ENCODE measurements at regions not wholly inside any gene's neighbourhood (a gene's known extent, or its start where the extent isn't known, plus 50 kb on each side); places are given as distances from the start of the nearest gene placed in this dataset.

DNA sequence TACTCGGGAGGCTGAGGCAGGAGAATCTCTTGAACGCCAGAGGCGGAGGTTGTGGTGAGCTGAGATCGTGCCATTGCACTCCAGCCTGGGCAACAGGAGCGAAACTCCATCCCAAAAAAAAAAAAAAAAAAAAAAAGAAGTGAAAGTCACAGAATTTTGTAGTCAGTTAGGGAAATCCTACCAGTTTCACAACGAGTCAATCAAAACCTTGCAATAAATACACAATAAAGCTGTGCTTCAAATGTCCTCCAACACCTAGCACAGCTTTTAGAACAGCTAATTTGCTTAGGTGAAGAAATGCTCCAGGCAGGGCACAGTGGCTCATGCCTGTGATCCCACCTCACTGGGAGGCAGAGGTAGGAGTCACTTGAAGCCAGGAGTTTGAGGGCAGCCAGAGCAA is 112.8 kb upstream of the ATF7IP start:
- DNase-seq (ENCODE audit: low read depth, low spot score), result no peak

DNA sequence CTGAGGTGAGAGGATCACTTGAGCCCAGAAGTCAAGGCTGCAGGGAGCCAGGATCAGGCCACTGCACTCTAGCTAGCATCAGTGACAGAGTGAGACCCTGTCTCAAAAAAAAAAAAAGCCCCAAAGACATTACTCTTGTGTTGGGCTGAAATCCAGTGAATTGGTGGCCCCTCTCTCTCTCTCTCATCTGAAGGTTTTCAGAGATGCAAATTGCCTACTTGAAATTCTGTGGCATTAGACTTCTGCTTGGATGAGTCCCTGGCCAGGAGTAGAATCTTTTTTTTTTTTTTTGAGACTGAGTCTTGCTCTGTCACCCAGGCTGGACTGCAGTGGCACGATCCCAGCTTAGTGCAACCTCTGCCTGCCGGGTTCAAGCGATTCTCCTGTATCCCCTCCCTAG is 112.0 kb upstream of the ATF7IP start:
- DNase-seq (ENCODE audit: low read depth, low spot score), result no peak

DNA sequence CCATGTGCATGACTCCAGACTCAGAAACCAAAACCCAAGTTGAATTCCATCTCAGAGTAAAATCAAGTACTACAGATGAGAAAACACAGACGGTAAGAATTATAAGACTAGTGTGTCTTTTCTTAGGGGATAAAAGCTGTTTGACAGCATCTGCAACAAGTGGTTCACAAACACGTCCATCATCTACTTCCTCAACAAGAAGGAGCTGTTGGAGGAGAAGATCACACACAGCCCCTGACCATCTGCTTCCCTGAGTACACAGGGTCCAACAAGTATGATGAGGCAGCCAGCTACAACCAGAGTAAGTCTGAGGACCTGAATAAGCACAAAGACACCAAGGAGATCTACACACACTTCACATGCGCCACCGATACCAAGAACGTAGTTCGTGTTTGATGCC is 110.7 kb upstream of the ATF7IP start:
- DNase-seq (ENCODE audit: low read depth, low spot score), result no peak

DNA sequence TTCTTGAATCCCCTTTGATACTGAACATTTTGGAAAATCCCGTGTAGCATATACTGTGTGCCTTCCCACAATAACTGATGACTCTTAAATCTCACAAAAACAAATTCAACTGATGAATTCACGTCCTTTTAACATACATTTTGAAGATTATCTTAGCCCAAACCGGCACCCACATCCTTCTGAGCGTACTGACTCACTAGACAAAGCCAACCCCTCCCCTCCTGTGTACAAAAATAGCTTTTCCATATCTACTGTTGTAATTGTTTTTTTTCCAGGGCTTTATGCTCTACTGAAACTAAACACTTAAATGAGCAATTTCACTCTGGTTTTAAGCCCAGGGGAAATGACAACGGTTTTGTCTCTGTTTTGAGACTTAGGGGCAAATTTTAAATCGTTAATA is 109.4 kb upstream of the ATF7IP start:
- peak; percentile 3 for DNase-seq (ENCODE audit: low read depth, low spot score)

DNA sequence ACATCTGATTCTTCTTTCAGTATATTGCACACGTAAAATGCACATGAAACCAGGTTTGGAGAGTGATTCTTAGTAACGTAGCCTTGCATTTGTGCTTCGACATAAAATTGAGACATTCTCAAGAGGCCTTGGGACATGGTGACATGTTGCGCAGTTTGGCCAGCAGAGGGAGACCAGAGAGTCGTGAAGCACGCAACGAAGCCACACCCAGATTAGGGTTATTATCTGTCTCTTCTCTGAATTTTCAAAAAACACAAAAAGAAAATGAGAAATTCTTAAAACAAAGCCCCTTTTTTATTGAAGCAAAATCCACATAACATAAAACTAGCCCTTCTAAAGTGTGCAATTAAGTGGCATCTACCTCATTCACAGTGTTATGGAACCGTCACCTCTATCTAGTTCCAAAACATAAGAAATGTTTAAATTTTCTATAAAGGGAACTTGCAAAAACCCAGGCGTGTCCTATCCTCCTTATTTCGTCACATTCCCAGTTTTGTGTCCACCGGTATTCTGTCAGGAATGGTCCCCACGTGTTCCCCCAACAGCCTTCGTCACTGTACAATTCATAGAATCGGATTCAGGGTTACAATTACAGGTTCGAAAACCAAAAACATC is 108.8 kb upstream of the ATF7IP start:
- peak; percentile 81 for DNase-seq (ENCODE audit: low read depth, low spot score)

DNA sequence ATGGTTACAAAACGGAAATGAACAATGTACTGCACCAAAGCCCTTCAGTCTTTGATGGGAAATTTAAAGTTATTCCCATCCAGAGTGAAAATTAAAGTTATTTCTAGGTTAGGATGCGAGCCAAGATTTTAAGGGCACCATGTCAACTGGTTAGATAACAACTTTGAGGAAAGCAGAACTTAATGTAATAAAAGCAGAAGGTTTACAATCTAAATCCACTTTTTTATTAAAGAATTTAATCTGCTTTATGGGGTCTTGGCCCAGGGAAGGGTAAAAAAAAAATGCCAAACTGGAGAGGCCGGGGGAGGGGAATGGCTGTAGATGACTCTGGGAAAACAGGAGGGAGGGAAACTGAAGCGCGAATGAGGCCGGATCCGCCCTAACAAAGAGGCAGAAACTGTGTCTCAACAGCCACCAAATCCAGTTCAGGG is 108.2 kb upstream of the ATF7IP start:
- no peak for DNase-seq (ENCODE audit: low read depth, low spot score)

DNA sequence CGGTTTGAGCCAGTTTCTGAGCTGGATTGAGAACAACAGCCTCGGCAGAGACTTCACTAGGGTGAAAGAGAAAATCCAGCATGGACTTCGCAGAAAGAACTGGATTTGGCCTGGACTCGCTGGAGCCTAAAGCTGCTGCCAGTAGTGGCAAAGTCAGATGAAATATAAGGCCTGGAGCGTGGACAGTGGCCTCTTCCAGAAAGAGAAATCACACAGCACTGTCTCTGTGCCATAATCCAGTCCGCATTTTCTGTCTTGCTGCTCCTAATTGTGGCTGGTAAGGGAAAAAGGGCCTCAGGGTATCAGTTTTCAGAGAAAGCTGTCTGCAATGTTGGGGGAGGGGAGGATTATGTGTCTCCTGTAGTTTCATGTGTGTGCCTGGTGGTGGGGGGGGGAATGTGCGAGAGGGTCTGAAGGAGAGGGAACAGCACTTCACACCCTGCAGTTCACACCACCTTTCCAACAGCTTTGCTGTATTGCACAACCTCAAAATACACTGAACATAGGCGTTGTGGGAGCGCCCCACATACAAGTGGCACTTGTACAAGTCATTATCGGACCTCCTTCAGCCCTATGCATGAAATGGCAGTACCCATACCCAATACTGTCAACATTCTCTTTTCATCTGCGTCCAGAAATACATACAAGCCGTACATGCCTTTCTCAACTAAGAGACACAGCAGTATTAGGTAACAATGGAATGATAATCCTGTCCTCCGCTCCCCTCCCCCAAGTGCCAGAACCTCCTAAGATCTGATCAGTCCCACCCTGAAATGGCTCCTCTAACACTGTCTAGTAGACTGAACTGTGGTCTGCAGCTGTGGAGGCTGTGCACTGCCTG is 107.5 kb upstream of the ATF7IP start:
- peak; percentile 100 for DNase-seq (ENCODE audit: low read depth, low spot score)

DNA sequence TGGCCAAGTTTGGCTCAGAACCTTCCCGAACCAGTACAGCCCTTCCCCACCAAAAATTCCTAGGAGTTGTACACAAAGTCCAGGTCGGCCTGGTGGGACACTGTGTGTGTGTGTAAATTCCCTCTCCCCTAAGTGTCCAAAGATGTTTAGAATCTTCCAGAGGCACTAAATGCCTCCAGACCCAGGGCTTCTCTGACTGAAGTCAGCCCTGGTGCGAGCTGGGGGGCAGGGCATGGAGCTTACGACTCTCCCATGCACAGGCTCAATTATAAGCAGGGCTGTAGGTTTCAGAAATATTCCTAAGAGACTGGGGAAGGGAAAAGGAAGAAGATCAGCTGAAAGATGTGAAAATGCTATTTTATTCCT is 106.9 kb upstream of the ATF7IP start:
- no peak for DNase-seq (ENCODE audit: low read depth, low spot score)

DNA sequence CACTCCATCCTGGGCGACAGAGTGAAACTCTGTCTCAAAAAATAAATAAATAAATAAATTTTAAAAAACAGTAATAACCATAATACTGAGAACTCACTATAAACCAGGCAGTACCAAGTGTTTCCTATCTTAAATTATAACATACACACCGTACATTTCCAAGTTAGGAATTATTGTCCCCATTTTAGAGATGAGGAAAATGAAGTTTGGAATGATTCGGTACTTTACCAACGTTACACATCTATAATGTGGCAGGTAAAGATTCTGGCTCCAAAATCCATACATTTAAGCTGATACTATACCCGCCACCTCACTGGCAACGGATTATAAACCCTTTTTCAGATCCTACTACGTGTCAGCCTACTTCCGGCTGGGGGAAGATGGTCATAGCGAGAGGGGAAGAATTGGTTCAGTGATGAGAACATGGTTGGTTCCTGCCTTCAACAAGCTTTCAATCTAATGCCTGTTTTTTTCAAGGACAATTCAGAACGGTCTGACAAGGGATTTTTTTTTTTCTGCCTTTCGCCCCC is 105.9 kb upstream of the ATF7IP start:
- no peak for DNase-seq (ENCODE audit: low read depth, low spot score)

DNA sequence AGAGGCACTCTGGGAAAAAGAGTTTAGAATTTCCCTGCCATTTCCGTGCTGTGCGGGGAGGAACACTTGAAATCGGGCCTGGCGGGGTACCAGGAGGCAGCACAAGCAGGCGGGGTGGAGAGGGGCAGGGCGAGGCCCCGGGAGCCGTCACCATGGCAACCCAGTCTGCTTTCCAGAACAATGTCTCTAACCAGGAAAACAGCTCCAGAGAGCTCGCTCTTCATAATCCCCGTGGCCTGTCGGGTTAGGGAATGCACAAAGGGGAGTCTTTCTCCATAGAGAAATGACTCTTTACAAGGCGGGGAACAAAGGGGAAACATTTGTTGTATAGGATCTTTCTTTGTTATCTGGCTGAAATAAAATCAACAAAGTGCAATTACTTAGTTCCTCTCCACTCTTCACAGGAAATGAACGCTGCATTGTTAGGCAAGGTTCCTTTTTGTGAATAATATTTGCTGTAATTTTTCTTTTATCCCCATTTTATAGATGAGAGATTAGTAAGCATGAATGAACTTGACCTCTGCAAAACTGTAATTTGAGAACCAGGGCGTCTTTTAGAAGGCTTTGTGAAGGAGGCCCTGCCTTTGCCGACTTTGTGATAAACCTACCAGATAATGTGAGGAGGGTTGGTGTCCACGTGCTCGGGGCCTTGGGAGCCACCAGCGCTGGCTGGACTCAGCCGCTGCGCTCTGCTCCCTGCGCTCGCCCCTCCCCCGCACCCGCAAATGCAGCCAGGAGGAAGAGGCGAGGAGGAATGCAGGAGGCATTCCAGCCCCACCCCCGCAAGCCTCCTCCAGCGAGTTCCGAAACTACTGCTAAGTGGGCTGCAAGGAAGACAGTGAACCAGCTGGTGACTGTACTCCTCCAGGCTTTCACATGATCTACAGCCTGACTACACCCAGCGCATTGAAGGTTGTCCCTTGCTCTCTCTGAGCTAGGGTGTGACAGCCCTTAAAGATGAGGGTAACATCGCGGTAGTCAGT is 105.2 kb upstream of the ATF7IP start:
- peak; percentile 99 for DNase-seq (ENCODE audit: low read depth, low spot score)

DNA sequence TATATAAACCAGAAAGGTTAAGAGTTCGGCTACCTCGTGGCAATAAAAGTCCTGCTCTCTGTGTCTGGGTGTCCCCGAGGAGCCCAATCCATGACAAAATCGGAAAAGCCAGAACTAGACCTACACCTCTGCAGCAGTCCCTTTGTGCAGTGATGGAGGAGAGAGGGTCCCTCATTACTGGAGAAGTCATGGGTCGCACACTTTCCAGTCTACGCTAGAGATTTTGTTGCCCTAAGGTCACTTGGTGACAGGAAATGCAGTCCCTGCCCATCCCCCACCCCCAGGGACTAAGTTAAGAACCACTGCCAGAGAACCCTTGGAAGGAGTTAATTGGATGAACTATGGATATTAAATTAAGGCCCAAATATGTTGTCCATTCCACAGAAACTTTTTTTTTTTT is 104.4 kb upstream of the ATF7IP start:
- no peak for DNase-seq (ENCODE audit: low read depth, low spot score)

DNA sequence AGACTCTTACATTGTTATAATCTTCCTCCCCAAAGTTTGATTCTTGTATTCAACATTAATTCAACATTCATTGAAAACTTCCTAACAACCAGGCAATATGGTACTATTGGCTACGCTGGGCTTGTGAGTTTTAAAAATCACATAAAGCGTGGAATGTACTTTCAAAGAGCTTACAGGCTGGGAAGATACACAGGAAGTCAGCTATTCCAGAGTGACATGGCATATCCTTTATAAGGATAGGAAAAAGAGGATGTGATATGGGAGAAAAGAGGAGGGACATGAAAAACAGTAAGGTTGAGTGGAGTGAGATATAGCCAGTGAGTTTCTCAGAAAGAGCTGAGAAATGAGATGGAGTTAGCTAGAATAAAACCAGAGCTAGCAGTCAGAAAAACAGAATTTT is 103.6 kb upstream of the ATF7IP start:
- DNase-seq (ENCODE audit: low read depth, low spot score), result no peak

DNA sequence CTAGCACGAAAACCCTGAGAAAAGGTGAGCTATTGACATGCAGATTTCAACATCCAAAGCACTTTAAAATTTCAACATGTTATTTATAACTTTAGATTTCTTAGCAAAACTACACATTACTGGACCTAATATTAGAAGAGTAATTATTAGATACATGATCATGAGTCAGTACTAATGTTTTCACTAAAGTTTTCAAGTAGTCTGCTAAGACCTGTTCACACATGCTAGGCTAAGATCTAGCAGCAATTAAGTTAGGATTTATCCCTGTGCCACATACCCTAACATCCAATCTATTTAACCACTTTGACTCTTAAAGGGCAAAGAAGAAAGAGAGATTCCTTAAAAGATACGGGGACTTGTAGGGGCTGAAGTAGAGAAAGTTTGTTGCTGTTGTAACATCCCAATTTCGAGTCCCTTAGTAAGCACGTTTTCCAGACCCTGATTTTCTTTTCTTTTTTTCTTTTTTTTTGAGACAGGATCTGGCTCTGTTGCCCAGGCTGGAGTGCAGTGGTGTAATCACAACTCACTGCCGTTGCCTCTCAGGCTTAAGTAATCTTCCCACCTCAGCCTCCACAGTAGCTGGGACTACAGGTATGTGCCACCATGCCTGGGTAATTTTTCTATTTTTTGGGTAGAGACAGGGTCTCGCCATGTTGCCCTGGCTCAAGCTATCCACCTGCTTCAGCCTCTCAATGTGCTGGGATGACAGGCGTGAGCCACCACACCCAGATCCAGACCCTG is 102.5 kb upstream of the ATF7IP start:
- DNase-seq (ENCODE audit: low read depth, low spot score), result no peak

DNA sequence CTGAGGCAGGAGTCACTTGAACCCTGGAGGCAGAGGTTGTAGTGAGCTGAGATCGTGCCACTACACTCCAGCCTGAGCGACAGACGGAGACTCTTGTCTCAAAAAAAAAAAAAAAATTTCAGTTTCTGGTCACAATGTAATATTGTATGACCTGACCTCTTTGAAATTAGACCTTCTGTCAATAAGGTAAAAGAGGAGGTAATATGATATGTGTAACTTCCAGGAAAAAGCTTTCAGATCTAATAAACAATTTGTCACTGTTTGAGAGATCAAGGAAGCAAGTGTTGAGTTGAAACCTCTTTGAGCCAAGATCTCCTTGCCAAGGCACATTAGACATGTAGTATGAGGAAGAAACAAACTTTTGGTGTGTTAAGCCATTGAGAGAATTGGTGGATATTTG is 101.7 kb upstream of the ATF7IP start:
- DNase-seq (ENCODE audit: low read depth, low spot score), result no peak

DNA sequence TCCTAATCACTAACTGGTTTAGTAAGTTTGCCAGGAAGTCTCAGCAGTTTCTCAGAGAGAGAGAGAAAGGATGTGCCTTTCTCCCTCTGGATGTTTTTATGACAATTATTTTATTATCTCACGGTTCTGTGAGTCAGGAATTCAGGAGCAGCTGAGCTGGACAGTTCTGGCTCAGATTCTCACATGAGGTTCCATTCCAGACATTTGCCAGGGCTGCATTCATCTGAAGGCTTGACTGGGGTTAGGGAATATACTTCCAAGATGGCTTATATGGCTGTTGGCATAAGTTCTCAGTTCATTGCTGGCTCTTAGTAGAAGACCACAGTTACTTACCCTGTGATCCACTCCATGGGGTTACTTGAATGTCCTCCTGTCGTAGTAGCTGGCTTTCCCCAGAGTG is 101.2 kb upstream of the ATF7IP start:
- peak; percentile 8 for DNase-seq (ENCODE audit: low read depth, low spot score)

DNA sequence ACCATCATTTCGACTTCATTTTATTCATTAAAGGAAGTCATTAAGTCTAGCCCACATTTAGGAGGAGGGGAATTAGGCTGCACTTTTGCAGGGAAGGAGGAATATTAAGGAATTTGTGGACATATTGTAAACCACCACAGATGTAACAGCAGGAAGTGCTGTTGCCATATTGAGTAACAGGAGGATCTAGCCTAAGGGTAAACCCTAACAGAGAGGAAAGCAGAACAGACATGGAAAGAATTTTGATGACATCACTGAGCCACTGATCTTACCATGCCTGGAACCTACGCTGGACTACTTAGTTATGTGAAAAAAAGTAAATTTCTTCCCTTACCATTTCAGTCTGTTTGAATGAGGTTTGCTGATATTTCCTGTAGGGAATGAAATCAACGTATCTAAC is 100.7 kb upstream of the ATF7IP start:
- peak; percentile 32 for DNase-seq (ENCODE audit: low read depth, low spot score)

DNA sequence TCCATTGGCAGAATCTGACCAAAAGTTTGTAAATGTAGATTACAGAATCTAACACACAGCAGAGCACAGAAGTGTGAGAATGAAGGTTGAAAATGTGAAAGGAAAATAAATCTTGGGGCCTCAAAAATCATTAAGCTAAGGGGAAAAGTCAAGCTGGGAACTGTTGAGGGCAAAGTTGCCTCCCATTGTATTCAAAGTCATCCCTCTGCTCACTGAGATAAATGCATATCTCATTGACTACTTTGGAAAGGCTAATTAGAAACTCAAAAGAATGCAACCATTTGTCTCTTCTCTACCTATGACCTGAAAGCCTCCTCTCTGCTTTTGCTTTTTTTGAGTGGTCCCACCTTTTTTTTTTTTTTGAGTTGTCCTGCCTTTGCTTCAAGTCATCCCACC is 97.4 kb upstream of the ATF7IP start:
- DNase-seq (ENCODE audit: low read depth, low spot score), result no peak

DNA sequence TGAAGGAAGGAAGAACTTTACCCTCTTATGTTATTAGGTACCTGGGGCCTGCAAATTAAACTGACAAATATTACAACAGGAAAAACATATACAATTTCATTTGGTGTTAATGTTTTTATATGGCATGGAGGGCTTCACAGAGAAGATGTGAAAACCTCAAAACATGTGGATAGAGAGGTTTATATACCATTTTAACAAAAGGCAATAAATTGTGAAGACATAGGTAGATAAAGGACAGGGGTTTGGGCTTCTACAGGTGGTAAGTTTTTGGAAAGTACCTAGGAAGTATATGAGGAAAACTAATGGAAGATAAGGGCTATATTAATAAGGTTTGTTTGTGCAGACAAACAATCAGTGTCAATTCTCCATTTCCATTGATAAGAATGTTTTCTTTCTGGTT is 95.1 kb upstream of the ATF7IP start:
- DNase-seq (ENCODE audit: low read depth, low spot score), result no peak

DNA sequence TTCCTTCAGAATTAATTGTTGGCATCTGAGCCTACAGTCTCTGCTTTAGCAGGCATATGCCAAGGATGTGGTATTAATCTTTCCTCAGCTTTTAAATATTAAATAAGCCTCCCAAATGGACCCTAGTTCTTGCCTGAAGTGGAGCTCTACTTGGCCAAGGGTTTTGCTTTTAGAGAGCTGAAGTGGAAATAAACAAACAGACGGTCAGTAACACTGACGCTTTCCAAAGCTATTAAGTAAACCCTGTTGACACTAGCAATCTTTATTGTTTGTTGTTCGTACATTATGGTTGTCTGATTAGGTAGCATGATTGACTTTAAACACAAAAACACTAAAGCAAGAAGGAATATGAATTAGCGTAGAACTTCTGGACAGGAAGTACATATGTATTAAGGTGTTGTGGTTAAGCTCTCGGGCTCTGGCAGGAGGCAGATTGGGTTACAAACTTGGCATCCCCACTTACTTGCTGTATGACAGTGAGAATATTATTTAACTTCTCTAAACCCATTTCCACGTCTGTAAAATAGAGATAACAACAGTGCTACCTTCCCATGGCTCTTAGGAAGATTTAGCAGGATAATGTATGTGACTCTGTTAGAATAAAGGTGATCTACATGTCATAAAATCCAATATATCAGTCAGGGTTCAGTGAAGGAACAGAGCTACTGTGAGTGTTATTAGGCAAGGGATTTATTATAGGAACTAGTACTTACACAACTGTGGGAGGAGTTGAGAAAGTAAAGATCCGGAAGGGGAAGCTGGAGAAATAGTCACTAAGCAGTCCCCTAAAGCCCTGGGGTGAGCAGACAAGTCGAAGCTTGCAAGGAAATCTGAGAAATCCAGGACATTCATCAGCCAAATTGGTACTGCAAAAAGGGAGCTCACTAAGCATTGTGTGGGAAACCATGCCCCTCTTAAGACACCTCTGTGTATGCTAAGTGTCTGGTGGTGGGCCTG is 92.2 kb upstream of the ATF7IP start:
- DNase-seq (ENCODE audit: low read depth, low spot score), result no peak

DNA sequence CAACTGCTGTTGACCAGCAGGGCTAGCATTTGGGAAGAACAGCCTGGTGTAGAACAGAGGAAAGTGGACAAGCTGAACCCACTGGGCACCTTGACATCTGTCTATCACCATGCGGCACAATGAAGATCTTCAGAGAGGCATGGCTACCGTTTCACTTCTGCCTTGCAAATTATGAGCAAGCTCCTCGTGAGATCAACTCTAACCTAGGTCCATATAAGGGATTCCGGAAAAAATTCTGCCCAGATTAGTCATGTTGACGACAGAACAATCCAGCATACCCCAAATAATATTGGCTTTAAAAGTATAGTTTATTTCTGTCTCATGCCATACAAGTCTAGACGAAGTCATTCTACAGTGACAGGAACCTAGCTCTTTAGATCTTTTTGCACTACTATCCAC is 91.6 kb upstream of the ATF7IP start:
- no peak for DNase-seq (ENCODE audit: low read depth, low spot score)

Measured in ELF-1 (cell line).